HS-5 (cell line): ENCODE measurements at regions not wholly inside any gene's neighbourhood (a gene's known extent, or its start where the extent isn't known, plus 50 kb on each side); places are given as distances from the start of the nearest gene placed in this dataset.
A peak's percentile ranks its signal among the peaks of the same experiment; 100 is the strongest.
"Not testable (repeated sequence)": the region's sequence is repeated elsewhere in the genome, so short reads cannot be mapped to it uniquely, and the experiment has no call there.

Experiments used
- DNase-seq: peaks from one replicate; pipeline ENCODE4 v3.0.0-alpha.2; 2012; ENCODE audit warnings: low read depth

DNA sequence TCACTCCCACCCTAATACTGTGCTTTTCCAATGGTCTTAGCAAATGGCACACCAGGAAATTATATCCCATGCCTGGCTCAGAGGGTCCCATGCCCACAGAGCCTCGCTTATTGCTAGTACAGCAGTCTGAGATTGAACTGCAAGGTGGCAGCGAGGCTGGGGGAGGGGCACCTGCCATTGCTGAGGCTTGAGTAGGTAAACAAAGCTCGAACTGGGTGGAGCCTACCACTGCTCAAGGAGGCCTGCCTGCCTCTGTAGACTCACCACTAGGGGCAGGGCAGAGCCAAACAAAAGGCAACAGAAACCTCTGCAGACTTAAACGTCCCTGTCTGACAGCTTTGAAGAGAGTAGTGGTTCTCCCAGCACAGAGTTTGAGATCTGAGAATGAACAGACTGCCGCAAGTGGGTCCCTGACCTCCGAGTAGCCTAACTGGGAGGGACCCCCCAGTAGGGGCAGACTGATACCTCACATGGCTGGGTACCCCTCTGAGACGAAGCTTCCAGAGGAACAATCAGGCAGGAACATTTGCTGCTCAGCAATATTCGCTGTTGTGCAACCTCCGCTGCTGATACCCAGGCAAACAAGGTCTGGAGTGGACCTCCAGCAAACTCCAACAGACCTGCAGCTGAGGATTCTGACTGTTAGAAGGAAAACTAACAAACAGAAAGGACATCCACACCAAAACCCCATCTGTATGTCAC, 150.7 kb upstream of the FOXA2 start:
- not testable (repeated sequence) for DNase-seq

GRCh38 chr20:22740829-22741228, 156.5 kb upstream of the FOXA2 start:
- DNase-seq = no peak

DNA sequence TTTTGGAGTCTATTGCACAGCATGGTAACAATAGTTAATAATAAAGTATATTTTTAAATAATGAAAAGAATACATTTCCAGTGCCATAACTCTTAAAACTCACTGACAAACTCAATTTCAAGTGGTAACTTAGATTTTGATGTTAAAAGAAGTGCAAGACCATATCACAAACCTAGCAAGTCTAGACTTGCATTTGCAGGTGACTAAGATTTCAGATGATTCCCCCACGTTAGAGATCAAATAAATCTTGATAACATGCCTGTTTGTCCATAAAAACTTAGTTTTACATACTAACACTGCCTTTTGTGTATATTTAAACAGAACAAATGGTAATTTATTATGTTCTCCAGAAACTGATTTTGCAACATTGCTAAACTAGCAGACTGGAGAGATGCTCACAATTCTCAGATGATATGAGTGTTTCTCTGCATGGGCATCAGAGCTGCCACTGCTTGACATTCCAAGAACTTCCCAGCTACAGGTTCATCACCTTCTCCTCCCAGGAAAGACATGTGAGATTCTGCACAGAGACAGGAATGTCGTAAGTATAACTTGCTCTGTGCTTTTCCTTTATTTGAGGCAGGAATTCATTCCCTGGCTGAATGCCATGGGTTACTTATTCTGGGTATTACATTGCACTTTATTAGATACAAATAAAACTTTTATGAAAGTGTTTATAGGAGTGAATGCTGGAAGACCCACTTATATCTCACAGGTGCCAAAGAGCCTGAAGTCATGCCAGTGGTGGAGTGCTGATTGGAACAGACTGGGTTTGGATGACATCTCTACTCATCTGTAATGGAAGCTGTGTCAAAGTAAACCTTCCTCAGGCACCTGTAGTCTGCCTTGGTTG, 160.2 kb upstream of the FOXA2 start:
- no peak for DNase-seq

GRCh38 chr20:22745194-22745500, 160.8 kb upstream of the FOXA2 start:
- DNase-seq = no peak

GRCh38 chr20:22746957-22747356, 162.6 kb upstream of the FOXA2 start:
- no peak for DNase-seq

DNA sequence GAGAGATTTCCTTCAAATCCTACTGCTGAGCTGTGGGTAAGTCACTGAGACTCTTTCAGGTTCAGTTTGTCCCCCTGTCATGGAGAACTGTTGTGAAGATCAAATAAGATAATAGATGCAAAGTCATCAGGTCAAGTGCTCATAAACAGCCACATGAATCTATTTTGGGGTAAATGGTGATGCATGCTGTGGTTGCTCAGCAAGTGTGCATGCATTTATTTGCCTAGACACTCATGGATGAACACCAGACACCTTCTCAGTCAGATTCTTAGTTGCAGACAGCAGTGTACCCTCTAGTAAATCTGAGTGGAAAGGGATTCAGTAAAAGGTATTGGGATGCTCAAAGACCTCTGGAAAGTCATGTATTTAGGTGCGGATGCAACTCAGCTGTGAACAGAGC, 168.0 kb upstream of the FOXA2 start:
- DNase-seq = no peak

DNA sequence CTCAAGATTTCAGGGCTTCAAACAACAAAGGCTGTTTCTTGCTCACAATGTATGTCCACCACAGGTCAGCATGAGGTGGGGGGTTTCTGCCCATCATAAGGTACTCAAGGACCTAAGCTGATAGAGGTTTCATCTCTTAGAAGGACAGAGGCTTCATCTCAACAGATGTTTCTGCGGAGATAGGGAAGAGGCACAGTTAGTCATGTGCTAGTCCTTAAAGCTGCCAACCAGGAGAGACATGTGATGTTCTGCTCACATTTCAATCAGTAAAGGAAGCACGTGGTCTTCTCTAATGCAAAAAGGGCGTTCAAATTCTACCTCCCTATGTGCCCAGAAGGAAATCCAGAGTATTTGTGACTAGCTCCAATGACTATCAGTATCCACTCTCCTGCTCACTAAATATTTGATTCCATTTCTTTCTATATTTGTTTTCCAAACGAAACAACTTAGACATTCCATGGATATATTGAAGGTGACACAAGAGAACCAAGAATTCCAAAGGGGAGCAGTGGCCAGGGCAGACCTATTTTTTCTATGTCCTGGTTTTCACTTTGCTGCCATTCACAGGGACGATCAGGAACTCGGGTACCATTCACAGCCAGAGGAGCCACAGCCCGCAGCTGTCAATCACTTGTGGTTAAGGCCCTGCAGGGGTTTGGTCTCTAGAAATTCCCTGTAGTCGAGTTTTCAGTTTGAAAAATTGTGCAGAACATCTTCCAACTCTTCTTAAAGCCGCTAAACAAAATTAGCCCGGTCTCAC, 173.2 kb upstream of the FOXA2 start:
- DNase-seq = no peak

GRCh38 chr20:22758815-22759214, 174.4 kb upstream of the FOXA2 start:
- no peak for DNase-seq

DNA sequence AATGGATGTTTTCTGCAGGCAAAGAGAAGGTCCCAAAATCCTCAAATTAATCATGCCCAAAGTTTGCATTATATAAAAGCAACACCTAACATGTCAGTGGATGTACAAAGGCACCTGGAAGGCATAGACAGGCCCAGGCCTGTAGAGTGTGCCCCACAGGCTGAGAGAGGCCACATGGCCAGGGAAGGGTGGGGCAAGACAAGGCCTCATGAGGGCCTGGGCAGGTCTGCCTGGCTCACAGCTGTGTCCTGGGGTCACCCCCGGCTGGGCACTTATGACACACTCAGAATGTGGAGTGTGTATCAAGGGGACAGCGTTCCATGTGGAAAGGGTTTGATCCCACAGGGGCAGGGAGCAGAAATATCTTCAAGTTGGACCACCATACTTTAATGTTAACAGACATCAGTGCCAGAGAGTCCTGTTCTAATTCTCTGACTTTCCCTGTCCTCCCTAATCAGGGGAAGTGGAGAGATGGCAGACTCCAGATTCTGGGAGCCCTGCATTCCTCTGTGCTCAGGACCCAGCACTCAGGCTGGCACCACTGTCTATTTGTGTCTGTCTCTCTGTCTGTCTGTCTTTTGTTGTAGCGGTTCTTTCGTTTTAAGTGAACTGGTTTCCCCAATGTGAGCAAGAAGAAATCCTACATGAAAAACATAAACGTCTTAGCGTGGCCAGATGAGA, 178.3 kb upstream of the FOXA2 start:
- DNase-seq = no peak

- DNase-seq = peak; percentile 31
These were observed 179.0 kb upstream of the FOXA2 start for GRCh38 chr20:22763257-22763906.

GRCh38 chr20:22768266-22769178, 184.2 kb upstream of the FOXA2 start:
- no peak for DNase-seq

DNA sequence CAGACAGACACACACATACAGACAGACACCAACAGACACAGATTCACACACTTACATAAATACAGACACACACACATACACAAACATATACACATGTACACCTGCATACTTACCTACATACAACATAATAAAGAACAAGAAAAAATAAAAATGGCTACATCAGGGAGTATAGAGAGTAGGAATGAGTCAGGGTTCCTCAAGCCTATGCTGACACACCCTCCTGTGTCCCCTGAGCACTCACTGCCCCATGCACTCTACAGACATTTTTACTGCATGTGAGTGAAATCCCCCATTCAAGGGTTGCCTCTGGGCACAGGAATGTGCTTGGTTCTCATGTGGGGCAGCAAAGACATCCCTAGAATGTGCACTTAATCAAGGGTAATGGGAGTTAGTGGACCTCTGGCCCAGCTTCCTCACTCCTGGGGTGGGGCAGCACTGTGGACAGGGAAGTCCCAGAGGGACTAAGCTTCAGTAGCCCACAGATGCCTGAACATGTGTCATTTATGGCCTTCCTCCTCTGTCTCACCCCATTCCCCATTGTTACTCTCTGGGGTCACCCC, 185.9 kb upstream of the FOXA2 start:
- no peak for DNase-seq

DNA sequence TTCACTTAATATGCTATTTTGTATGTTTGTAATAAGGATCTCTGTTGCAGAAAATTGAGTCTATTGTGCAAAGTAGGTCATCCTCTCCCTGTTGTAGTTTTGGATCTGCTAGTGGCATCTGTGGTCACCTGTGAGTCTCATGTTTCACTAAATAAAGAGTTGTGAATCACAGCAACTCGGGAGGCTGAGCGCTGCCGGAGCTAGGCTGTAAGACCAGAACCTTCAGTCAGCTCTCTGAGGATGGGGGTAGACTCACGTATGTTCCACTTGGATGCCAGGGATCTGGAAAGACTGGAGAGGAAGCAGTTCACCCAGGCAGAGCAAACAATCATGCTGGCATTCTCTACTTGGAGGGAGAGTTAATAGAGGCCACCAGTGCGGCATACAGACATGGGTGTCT, 187.3 kb upstream of the FOXA2 start:
- no peak for DNase-seq

DNA sequence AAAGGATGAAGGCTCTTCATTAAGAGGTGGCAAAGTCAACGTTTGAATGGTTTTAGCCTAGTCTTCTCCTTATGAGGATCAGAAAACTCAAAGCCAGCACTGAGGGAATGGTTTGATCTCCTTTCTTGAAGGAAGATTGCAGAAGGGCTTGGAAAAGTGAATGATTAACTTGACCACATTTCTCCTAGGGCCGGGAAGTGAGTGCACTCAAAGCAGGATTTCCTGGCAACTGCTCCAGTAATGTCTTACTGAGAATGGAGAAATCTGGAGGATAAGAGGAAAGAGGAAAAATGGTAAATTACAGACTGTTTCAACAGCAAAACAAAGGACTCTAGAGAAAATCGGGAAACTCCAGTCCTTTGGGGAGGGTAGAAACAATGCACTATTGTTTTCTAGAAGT, 189.0 kb upstream of the FOXA2 start:
- no peak for DNase-seq

DNA sequence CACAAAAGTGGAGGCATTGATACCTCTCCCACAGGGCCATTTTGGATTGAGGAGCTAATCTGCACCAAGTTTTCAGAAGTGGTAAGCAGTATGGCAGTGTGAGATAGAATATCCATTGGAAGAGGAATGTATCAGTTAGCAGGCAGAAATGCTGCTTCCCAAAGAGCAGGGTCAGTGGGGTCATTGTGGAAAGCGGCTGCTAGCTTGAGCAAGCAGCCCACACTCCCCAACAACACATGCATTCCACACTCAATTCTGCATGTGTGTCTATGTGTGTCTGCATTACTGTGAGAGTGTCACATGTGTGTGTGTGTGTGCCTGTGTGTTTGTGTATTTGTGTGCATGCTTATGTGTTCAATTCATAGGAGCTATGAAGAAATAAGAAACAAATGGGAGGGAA, 190.9 kb upstream of the FOXA2 start:
- DNase-seq = no peak

DNA sequence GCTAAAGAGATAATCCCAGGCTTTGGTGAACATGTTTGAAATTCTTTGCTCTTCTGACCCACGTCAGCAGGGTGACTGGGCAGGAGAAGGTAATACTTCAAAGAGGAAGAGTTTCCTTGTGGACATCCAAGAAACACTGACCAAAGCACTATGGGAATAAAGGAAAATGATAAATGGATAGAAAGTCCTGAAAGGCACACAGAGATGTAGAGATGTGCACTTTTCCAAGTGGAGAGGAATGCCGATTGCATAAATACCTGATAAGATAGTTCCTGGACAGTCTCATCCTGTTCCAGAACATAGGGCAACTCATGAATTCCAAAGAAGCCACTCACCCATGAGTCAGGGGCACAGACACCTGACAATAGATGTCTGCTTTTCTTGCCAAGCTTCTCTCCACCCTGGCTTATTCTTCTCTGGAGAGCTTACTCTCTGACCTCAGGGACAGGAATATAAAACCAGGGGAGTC, 191.3 kb upstream of the FOXA2 start:
- peak; percentile 84 for DNase-seq

- no peak for DNase-seq
These were observed 192.0 kb upstream of the FOXA2 start for GRCh38 chr20:22776369-22776768.

GRCh38 chr20:22779878-22780277, 195.5 kb upstream of the FOXA2 start:
- no peak for DNase-seq

- no peak for DNase-seq
These were observed 197.5 kb upstream of the FOXA2 start for GRCh38 chr20:22781869-22782268.

- DNase-seq = no peak
These were observed 205.3 kb upstream of the FOXA2 start for GRCh38 chr20:22789676-22790075.
